GM23338 (cell line): ENCODE measurements at regions not wholly inside any gene's neighbourhood (a gene's known extent, or its start where the extent isn't known, plus 50 kb on each side); places are given as distances from the start of the nearest gene placed in this dataset.

ENCODE experiments used
- CREB1 ChIP-seq: fragments of 250-450 bp; sonication (Bioruptor Pico); IDR thresholded peaks from 2 replicates; pipeline ENCODE4 v1.5.0; 2020; ENCODE audit warnings: low read depth, mild to moderate bottlenecking, moderate library complexity
- EZH2 ChIP-seq: fragments of 200-600 bp; sonication (generic); IDR thresholded peaks from one replicate; pipeline ENCODE4 v1.8.0; 2017; ENCODE audit warnings: antibody characterized with exemption, mild to moderate bottlenecking, low read depth; ENCODE audit not compliant: unreplicated experiment
- EZH2phosphoT487 ChIP-seq: fragments of 200-600 bp; sonication (generic); IDR thresholded peaks from one replicate; pipeline ENCODE4 v1.8.1; 2018; ENCODE audit warnings: antibody characterized with exemption; ENCODE audit not compliant: unreplicated experiment
- JUNB ChIP-seq: IDR thresholded peaks from one replicate; pipeline ENCODE4 v1.6.1; 2016; ENCODE audit warnings: antibody characterized with exemption; ENCODE audit not compliant: unreplicated experiment
- POLR2AphosphoS5 ChIP-seq: IDR thresholded peaks from 2 replicates; pipeline ENCODE4 v1.6.1; 2016; ENCODE audit warnings: antibody characterized with exemption, low read depth
- ZNF331 ChIP-seq: fragments of 250-450 bp; sonication (Bioruptor Pico); IDR thresholded peaks from 2 replicates; pipeline ENCODE4 v1.5.0; 2020; ENCODE audit warnings: low read depth, mild to moderate bottlenecking, moderate library complexity
- TF ChIP-seq, protein P1 (sequence below), 2 experiments: fragments of 200-600 bp in 1 of 2; sonication (generic) in 1 of 2; conservative IDR thresholded peaks; 2 replicates each; pipeline versions ENCODE4 v1.5.1 to v1.6.1; 2016 to 2017; ENCODE audit warnings: antibody characterized with exemption in 2 of 2, low read depth in 2 of 2, mild to moderate bottlenecking in 2 of 2, moderate library complexity in 1 of 2
- TF ChIP-seq, protein P2 (sequence below): fragments of 250-450 bp; sonication (Bioruptor Pico); IDR thresholded peaks from 2 replicates; pipeline ENCODE4 v1.5.0; 2020; ENCODE audit warnings: mild to moderate bottlenecking, moderate library complexity
- TF ChIP-seq, protein P3 (sequence below): IDR thresholded peaks from one replicate; pipeline ENCODE4 v1.6.1; 2018; ENCODE audit warnings: antibody characterized with exemption; ENCODE audit not compliant: unreplicated experiment
- TF ChIP-seq, protein P4 (sequence below): IDR thresholded peaks from 2 replicates; pipeline ENCODE4 v1.6.1; 2016; ENCODE audit warnings: antibody characterized with exemption

DNA sequence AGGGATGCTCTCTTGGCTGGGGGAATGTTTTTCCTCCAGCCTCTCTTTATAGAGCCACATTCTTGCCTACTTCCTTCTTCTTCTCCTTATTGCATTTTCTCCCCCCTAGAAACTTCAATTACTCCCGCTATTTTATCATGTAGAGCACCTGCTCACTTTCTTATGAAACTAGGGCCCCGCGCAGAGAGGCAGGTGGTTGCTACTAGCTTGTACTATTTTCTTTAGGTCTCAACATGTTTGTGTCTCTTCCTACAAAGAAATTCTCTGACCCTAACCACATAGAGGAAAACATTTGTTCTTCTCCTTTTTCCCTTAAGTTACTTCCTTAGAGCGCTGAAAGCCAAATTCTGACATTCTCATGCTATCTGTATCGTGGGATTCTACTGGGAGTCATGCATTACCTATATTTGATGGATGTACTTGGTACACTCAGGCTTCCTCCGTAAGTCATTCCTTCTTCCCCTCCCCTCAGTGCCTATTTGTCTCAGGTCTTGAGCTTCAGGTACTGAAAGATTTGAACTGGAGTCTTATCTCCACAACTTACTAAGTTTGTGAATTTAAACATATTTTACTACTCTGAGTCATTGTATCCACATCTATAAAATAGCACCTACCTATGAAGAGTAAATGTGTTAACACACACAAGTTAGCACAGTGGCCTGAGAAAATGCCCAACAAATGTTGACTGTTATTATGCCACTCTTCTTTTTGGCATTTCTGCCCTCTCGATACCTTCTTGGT is 159.1 kb upstream of the LEF1 start:
- TF ChIP-seq, protein P1, sequence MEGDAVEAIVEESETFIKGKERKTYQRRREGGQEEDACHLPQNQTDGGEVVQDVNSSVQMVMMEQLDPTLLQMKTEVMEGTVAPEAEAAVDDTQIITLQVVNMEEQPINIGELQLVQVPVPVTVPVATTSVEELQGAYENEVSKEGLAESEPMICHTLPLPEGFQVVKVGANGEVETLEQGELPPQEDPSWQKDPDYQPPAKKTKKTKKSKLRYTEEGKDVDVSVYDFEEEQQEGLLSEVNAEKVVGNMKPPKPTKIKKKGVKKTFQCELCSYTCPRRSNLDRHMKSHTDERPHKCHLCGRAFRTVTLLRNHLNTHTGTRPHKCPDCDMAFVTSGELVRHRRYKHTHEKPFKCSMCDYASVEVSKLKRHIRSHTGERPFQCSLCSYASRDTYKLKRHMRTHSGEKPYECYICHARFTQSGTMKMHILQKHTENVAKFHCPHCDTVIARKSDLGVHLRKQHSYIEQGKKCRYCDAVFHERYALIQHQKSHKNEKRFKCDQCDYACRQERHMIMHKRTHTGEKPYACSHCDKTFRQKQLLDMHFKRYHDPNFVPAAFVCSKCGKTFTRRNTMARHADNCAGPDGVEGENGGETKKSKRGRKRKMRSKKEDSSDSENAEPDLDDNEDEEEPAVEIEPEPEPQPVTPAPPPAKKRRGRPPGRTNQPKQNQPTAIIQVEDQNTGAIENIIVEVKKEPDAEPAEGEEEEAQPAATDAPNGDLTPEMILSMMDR (conservative IDR thresholded peaks at IDR 0.05; ENCODE audit: low read depth in 2 of 2) = no peak
- no peak for TF ChIP-seq CREB1
- TF ChIP-seq EZH2 = no peak
- no peak for TF ChIP-seq POLR2AphosphoS5
- TF ChIP-seq, protein P2, sequence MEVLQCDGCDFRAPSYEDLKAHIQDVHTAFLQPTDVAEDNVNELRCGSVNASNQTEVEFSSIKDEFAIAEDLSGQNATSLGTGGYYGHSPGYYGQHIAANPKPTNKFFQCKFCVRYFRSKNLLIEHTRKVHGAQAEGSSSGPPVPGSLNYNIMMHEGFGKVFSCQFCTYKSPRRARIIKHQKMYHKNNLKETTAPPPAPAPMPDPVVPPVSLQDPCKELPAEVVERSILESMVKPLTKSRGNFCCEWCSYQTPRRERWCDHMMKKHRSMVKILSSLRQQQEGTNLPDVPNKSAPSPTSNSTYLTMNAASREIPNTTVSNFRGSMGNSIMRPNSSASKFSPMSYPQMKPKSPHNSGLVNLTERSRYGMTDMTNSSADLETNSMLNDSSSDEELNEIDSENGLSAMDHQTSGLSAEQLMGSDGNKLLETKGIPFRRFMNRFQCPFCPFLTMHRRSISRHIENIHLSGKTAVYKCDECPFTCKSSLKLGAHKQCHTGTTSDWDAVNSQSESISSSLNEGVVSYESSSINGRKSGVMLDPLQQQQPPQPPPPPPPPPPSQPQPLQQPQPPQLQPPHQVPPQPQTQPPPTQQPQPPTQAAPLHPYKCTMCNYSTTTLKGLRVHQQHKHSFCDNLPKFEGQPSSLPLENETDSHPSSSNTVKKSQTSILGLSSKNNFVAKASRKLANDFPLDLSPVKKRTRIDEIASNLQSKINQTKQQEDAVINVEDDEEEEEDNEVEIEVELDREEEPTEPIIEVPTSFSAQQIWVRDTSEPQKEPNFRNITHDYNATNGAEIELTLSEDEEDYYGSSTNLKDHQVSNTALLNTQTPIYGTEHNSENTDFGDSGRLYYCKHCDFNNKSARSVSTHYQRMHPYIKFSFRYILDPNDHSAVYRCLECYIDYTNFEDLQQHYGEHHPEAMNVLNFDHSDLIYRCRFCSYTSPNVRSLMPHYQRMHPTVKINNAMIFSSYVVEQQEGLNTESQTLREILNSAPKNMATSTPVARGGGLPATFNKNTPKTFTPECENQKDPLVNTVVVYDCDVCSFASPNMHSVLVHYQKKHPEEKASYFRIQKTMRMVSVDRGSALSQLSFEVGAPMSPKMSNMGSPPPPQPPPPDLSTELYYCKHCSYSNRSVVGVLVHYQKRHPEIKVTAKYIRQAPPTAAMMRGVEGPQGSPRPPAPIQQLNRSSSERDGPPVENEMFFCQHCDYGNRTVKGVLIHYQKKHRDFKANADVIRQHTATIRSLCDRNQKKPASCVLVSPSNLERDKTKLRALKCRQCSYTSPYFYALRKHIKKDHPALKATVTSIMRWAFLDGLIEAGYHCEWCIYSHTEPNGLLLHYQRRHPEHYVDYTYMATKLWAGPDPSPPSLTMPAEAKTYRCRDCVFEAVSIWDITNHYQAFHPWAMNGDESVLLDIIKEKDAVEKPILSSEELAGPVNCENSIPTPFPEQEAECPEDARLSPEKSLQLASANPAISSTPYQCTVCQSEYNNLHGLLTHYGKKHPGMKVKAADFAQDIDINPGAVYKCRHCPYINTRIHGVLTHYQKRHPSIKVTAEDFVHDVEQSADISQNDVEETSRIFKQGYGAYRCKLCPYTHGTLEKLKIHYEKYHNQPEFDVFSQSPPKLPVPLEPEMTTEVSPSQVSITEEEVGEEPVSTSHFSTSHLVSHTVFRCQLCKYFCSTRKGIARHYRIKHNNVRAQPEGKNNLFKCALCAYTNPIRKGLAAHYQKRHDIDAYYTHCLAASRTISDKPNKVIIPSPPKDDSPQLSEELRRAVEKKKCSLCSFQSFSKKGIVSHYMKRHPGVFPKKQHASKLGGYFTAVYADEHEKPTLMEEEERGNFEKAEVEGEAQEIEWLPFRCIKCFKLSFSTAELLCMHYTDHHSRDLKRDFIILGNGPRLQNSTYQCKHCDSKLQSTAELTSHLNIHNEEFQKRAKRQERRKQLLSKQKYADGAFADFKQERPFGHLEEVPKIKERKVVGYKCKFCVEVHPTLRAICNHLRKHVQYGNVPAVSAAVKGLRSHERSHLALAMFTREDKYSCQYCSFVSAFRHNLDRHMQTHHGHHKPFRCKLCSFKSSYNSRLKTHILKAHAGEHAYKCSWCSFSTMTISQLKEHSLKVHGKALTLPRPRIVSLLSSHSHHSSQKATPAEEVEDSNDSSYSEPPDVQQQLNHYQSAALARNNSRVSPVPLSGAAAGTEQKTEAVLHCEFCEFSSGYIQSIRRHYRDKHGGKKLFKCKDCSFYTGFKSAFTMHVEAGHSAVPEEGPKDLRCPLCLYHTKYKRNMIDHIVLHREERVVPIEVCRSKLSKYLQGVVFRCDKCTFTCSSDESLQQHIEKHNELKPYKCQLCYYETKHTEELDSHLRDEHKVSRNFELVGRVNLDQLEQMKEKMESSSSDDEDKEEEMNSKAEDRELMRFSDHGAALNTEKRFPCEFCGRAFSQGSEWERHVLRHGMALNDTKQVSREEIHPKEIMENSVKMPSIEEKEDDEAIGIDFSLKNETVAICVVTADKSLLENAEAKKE (CRISPR knock-in tag) = no peak
- TF ChIP-seq, protein P3, sequence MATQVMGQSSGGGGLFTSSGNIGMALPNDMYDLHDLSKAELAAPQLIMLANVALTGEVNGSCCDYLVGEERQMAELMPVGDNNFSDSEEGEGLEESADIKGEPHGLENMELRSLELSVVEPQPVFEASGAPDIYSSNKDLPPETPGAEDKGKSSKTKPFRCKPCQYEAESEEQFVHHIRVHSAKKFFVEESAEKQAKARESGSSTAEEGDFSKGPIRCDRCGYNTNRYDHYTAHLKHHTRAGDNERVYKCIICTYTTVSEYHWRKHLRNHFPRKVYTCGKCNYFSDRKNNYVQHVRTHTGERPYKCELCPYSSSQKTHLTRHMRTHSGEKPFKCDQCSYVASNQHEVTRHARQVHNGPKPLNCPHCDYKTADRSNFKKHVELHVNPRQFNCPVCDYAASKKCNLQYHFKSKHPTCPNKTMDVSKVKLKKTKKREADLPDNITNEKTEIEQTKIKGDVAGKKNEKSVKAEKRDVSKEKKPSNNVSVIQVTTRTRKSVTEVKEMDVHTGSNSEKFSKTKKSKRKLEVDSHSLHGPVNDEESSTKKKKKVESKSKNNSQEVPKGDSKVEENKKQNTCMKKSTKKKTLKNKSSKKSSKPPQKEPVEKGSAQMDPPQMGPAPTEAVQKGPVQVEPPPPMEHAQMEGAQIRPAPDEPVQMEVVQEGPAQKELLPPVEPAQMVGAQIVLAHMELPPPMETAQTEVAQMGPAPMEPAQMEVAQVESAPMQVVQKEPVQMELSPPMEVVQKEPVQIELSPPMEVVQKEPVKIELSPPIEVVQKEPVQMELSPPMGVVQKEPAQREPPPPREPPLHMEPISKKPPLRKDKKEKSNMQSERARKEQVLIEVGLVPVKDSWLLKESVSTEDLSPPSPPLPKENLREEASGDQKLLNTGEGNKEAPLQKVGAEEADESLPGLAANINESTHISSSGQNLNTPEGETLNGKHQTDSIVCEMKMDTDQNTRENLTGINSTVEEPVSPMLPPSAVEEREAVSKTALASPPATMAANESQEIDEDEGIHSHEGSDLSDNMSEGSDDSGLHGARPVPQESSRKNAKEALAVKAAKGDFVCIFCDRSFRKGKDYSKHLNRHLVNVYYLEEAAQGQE = no peak
- no peak for TF ChIP-seq EZH2phosphoT487
- no peak for TF ChIP-seq JUNB
- no peak for TF ChIP-seq ZNF331 (CRISPR knock-in tag)
- TF ChIP-seq, protein P4, sequence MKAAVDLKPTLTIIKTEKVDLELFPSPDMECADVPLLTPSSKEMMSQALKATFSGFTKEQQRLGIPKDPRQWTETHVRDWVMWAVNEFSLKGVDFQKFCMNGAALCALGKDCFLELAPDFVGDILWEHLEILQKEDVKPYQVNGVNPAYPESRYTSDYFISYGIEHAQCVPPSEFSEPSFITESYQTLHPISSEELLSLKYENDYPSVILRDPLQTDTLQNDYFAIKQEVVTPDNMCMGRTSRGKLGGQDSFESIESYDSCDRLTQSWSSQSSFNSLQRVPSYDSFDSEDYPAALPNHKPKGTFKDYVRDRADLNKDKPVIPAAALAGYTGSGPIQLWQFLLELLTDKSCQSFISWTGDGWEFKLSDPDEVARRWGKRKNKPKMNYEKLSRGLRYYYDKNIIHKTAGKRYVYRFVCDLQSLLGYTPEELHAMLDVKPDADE = no peak
